ENCODE measurements at regions not wholly inside any gene's neighbourhood (a gene's known extent, or its start where the extent isn't known, plus 50 kb on each side); places are given as distances from the start of the nearest gene placed in this dataset.

DNA sequence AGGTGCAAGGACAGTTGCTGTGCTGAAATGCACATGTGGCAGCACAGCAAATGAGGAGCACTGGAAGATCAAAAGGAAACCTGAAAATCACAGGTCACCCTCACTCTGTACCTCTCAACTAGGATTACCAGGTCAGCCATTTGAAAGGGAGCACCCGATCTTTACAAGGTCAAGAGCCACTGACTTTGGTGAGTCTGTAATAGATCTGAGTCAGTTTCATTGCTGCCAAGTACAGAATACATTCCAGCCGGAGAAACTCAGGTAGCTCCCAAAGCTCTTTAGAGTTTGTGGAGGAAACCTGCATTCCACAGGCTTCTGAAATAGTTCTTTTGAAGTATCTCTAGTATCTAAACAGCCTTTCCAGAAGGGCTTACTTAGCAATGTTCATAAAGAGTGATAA is 217.5 kb downstream of the SNX13 start:
- no peaks in the 10 kb centered on the region for H3F3A ChIP-seq (ENCODE audit: insufficient read depth, low read length, poor library complexity, severe bottlenecking)
- H3K79me2 ChIP-seq (replicated peaks; ENCODE audit: insufficient read depth, low read length): no peaks in the 10 kb centered on the region
- H3K9ac ChIP-seq (ENCODE audit: low read length): no peak overlapping the region
- H4K20me1 ChIP-seq (ENCODE audit: insufficient read depth): no peaks in the 10 kb centered on the region
- H3K9me2 ChIP-seq (ENCODE audit: insufficient read depth, low read length): no peaks in the 10 kb centered on the region
- TF ChIP-seq RAD21 (conservative IDR thresholded peaks at IDR 0.05) (no peak), MXI1 (conservative IDR thresholded peaks at IDR 0.05; ENCODE audit: poor library complexity, severe bottlenecking) (no peak), TAF1 (IDR thresholded peaks at IDR 0.05; ENCODE audit: low read depth) (no peak), POLR2AphosphoS5 (IDR thresholded peaks at IDR 0.05) (no peak), SMC3 (conservative IDR thresholded peaks at IDR 0.05; ENCODE audit: poor library complexity) (no peak), EZH2 (IDR thresholded peaks at IDR 0.05; ENCODE audit: borderline replicate concordance, insufficient read depth, low read length, poor library complexity, severe bottlenecking) (no peak), REST (IDR thresholded peaks at IDR 0.05; ENCODE audit: borderline replicate concordance) (no peak), EP300 (conservative IDR thresholded peaks at IDR 0.05; ENCODE audit: poor library complexity, severe bottlenecking) (no peak)
- TF ChIP-seq, protein P1, sequence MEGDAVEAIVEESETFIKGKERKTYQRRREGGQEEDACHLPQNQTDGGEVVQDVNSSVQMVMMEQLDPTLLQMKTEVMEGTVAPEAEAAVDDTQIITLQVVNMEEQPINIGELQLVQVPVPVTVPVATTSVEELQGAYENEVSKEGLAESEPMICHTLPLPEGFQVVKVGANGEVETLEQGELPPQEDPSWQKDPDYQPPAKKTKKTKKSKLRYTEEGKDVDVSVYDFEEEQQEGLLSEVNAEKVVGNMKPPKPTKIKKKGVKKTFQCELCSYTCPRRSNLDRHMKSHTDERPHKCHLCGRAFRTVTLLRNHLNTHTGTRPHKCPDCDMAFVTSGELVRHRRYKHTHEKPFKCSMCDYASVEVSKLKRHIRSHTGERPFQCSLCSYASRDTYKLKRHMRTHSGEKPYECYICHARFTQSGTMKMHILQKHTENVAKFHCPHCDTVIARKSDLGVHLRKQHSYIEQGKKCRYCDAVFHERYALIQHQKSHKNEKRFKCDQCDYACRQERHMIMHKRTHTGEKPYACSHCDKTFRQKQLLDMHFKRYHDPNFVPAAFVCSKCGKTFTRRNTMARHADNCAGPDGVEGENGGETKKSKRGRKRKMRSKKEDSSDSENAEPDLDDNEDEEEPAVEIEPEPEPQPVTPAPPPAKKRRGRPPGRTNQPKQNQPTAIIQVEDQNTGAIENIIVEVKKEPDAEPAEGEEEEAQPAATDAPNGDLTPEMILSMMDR (IDR thresholded peaks at IDR 0.05; ENCODE audit: poor library complexity, severe bottlenecking): no peak
- no peak overlapping the region for H2AFZ ChIP-seq (ENCODE audit: low read depth, low read length)
- no peaks in the 10 kb centered on the region for H3K27me3 ChIP-seq (ENCODE audit: insufficient read depth, low read depth, low read length)
- no peak overlapping the region for H3K4me3 ChIP-seq (ENCODE audit: low read length)
- no peak overlapping the region for H3K27ac ChIP-seq (ENCODE audit: low read length)
- H3K9me3 ChIP-seq (ENCODE audit: low read length): no peaks in the 10 kb centered on the region
- H3K36me3 ChIP-seq (ENCODE audit: insufficient read depth, low read length): no peaks in the 10 kb centered on the region
- no peak overlapping the region for H3K4me2 ChIP-seq (ENCODE audit: low read length)

- TF ChIP-seq RAD21 (conservative IDR thresholded peaks at IDR 0.05) (no peak), MXI1 (conservative IDR thresholded peaks at IDR 0.05; ENCODE audit: poor library complexity, severe bottlenecking) (no peak), POLR2AphosphoS5 (IDR thresholded peaks at IDR 0.05) (no peak), TAF1 (IDR thresholded peaks at IDR 0.05; ENCODE audit: low read depth) (no peak), REST (IDR thresholded peaks at IDR 0.05; ENCODE audit: borderline replicate concordance) (no peak), SMC3 (conservative IDR thresholded peaks at IDR 0.05; ENCODE audit: poor library complexity) (no peak), EZH2 (IDR thresholded peaks at IDR 0.05; ENCODE audit: borderline replicate concordance, insufficient read depth, low read length, poor library complexity, severe bottlenecking) (no peak)
- no peak overlapping the region for H3K4me3 ChIP-seq (ENCODE audit: low read length)
- H4K20me1 ChIP-seq (ENCODE audit: insufficient read depth): no peaks in the 10 kb centered on the region
- no peaks in the 10 kb centered on the region for H3F3A ChIP-seq (ENCODE audit: insufficient read depth, low read length, poor library complexity, severe bottlenecking)
- no peaks in the 10 kb centered on the region for H3K79me2 ChIP-seq (replicated peaks; ENCODE audit: insufficient read depth, low read length)
- H3K27me3 ChIP-seq (ENCODE audit: insufficient read depth, low read depth, low read length): no peaks in the 10 kb centered on the region
- no peak overlapping the region for H2AFZ ChIP-seq (ENCODE audit: low read depth, low read length)
- H3K36me3 ChIP-seq (ENCODE audit: insufficient read depth, low read length): no peaks in the 10 kb centered on the region
- H3K9ac ChIP-seq (ENCODE audit: low read length): no peak overlapping the region
- no peak overlapping the region for H3K4me2 ChIP-seq (ENCODE audit: low read length)
- no peaks in the 10 kb centered on the region for H3K9me3 ChIP-seq (ENCODE audit: low read length)
- no peak overlapping the region for H3K27ac ChIP-seq (ENCODE audit: low read length)
- no peaks in the 10 kb centered on the region for H3K9me2 ChIP-seq (ENCODE audit: insufficient read depth, low read length)
Observed at GRCh38 chr7:17725821-17726220, 214.5 kb downstream of the SNX13 start.
